HuH-7.5 (cell line): ENCODE measurements at regions not wholly inside any gene's neighbourhood (a gene's known extent, or its start where the extent isn't known, plus 50 kb on each side); places are given as distances from the start of the nearest gene placed in this dataset.

Experiments used
- DNase-seq: peaks from one replicate; pipeline ENCODE4 v3.0.0; 2011; ENCODE audit warnings: low spot score

DNA sequence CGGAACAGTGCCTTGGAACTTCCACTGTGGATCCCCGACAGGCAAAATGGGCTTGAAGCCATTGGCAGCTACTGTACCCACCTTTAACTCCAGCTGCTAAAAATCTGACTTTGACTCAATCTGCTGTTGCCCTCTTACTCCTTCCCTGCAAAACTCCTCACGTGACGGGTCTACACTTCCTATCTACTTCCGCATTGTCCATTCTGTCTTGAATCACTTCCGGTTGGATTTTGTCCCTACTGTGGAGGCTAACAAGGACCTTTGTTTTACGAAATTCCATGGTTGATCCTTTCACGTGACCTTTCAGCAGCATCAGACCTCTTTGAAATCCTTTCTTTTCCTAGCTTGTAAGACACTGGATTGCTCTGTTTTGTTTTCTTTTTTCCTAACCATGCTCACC is 268.4 kb downstream of the PRDM2 start:
- no peak for DNase-seq

GRCh38 chr1:13970631-13971247 is 270.8 kb downstream of the PRDM2 start:
- DNase-seq: no peak

DNA sequence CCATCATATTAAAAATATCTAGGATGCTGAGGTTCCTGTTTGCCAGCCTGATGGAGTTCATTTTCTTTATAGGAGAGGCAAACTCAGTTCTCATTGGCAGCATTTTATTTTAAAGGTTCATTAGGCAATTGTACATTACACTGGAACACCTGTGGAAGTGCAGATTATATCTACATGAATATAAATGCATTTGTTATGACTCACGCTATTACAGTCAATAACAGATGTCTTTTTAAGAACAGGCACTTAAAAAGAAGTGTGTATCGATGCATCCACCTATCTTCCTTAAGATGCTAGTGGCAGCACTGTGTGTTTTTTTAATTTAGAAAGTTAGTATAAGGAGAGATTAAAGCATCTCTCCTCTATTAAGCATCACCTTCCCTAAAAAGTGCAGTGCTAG is 276.5 kb downstream of the PRDM2 start:
- DNase-seq: no peak

- DNase-seq: no peak
Observed at GRCh38 chr1:13981142-13981541, 281.2 kb downstream of the PRDM2 start.

DNA sequence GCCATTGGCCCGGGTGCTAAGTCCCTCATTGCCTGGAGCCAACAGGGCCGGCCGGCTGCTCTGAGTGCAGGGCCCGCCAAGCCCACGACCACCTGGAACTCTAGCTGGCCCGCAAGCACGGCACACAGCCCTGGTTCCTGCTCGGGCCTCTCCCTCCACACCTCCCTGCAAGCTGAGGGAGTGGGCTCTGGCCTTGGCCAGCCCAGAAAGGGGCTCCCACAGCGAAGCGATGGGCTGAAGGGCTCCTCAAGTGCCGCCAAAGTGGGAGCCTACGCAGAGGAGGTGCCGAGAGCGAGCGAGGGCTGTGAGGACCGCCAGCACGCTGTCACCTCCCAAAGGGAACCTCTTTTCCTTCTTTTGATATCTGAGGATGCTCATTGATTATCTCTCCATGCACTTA is 283.4 kb downstream of the PRDM2 start:
- no peak for DNase-seq

GRCh38 chr1:13990939-13991338 is 291.0 kb downstream of the PRDM2 start:
- DNase-seq: no peak

DNA sequence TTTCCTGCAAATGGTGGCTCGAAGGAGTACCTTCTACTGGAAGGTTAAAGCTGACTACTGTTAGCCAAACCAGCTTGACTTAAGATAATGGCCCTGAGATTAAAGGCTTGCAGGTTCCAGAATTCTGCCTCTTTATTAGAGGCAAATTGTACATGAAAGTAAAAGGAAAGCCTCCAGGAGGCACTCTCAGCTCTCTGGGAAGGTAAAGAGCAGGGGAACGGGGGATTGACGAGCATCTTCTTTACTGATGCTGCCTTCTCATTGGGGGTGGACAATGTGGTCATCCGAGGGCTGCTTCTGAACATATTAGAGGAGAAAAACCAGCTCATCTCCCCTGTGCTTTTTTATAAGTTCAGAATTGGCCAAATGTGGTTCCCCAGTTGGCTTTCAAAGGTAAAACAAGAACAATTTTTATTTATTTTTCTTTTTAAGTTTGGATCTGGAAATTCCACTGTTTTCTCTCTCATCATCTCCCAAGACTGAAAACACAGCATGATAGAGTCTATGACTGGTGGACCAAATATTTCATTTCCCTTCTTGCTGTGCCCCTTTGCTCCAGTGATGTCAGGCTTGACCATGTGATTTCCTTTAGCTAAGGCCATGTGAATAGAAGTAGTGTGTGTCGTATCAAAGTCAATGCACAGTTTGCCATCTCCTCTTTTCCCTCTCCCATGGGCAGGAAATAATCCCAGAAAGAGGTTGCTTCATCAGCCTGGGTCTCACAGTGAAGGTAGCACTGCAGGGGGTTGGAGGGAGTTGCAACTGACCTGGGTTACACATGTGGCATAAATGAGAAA is 292.7 kb downstream of the PRDM2 start:
- DNase-seq: no peak

GRCh38 chr1:13994386-13994785 is 294.4 kb downstream of the PRDM2 start:
- DNase-seq: no peak

DNA sequence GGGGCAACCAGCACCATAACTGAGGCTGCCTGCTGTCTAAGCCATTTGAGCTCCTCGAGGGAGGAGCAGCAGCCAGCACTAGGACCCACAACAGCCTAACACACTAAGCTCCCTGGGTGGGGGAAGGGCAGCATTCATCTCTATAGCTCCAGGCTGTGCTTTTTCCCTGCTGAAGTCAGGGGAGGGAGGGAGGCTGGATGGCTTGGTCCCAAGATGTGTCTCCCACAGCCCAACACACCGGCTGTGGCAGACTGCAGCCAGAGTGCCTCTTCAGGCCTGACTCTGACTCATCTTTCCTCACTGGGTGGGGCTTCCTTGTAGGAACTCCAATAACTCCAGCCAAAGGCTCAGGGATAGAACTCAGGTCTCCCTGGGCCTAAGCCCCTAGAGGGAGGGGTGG is 296.3 kb downstream of the PRDM2 start:
- DNase-seq: no peak

DNA sequence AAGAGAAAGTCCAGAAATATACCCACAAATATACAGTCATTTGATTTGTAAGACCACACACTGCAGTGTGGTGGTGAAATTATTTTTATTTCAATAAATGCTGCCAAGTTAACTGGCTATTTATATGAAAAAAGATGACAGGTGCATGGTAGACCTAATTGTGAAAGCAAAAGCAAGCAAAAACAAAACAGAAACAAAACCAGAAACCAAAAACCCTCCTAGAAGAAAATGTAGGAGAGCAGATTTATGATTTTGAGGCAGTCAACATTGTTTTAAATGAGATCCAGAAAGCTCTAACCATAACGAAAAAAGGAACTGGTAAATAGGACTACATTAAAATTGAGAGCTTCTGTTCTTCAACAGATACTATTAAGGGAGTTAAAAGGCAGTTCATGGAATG is 303.6 kb downstream of the PRDM2 start:
- no peak for DNase-seq

GRCh38 chr1:14009582-14009981 is 309.6 kb downstream of the PRDM2 start:
- DNase-seq: no peak

DNA sequence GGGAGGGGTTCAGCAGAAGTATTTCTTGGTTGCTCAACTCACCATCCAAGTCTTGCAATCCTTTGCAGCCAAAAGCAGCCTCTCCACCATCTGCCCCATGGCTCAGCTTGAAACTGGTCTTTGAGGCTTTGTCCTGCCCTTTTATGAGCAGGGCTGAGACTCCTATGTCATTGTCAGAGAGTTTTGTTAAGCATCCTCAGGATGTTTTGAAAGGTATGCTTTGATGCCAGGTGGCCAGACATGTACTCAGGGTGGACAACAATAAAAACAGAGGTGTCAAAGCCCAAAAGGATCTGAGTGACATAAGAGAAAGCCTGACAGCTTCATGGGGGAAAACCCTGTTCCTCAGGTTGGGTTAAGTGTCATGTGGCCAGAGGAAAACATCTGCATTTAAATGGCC is 310.5 kb downstream of the PRDM2 start:
- DNase-seq: no peak

DNA sequence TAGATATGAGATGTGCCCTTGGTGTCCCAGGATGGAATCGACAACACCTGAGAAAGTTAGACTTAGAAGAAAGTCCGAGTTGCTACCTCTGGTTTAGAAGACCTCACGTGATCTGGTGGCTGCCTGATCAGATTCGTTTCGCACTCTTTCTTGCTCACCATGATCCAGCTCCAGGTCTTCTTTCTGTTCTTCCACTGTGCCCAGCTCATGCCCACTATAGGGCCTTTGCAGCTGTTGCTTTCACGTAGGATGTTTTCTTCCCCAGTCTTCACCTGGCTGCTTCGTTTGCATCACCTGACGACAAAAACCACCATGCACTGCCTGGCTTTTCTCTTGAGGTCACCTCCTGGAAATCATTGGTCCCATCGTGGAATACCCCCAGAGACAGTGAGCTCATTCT is 311.1 kb downstream of the PRDM2 start:
- DNase-seq: no peak

DNA sequence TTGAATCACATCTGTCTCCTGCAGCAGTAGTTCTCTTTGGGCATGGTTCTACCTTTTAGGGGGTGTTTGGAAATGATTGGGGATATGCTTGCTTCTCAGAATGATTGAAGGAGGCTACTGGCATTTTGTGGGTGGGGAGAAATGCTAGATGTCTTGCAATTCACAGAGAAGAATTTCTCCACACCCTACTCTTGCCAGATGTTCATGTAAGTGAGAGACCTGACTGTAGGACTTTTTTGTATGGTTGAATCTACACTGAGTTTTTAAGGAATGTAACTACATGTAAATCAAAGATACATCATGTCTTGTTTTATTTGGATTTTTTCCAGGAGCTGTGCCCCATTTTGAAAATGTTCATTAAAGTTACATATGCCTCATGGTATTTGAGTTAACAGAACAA is 311.9 kb downstream of the PRDM2 start:
- DNase-seq: no peak

DNA sequence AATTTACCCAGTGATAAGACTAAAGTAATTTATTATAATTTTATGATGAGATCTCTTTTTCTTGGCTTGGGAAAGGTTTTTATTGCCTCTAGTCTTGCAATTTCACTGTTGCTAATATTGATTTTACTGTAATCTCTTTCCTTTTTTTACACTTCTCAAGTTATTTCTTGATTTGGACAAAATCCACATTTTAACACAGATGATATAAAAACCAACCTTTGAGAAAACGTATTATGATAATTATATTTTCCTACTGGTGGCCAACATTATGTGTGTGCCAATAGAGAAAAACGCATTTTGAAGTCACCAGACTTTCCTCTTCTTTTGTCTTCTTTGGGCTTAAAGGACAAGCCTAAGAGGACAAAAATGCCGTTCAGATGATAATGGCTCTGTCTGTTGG is 314.9 kb downstream of the PRDM2 start:
- no peak for DNase-seq

GRCh38 chr1:14015917-14016316 is 315.9 kb downstream of the PRDM2 start:
- no peak for DNase-seq

DNA sequence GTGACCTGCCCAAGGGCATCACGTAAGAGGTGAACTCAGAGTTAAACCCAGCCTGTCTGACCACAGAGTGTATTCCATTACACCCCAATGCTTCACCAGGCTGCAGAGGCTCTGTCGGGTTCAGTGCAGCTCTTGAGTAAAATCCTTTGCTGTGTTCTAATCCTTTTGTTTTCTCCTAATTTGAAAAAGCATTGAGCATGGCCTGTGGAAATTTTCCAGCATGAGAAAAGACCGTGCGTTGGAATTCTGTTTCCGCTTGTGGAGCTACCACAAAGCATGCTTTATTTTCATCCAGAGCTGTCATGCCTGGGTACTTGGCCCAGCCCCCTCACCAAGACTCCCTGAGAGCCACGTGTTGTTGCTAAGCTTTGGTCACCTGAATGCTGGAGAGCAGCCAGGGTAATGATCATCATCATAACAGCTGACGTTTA is 317.6 kb downstream of the PRDM2 start:
- no peak for DNase-seq

GRCh38 chr1:14019461-14019860 is 319.5 kb downstream of the PRDM2 start:
- DNase-seq: no peak

DNA sequence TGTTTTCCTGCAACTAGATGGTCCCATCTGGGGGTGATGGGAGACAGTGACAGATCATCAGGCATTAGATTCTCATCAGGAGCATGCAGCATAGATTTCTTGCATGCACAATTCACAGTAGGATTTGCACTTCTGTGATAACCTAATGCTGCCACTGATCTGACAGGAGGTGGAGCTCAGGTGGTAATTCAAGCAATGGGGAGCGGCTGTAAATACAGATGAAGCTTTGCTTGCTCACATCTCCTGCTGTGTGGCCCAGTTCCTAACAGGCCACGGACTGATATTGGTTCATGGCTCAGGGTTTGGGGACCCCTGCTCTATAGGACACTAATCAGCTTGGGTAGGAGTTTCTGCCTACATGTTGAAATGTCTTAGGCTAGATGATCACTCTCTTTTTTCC is 320.0 kb downstream of the PRDM2 start:
- no peak for DNase-seq

- no peak for DNase-seq
Observed at GRCh38 chr1:14027099-14027498, 327.1 kb downstream of the PRDM2 start.

- no peak for DNase-seq
Observed at GRCh38 chr1:14031461-14031860, 331.5 kb downstream of the PRDM2 start.

DNA sequence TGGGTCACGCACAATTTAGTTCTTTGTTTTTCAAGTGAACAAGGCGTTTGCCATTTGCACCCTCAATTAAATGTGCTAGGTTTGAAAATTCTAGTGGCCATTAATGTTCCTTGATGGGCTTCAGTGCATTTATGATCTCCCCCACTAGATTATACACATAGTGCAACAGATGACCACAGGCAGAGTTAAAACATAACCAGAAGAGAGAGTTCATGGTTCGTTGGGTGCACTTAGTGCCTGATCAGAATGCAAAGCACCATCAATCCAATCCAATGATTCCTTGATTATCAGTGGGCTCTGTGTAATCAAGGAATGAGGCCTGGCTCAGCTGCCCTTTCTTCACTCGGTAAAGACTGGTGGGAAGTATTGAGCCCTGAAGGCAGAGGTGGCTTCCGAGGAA is 334.5 kb downstream of the PRDM2 start:
- DNase-seq: no peak

GRCh38 chr1:14037101-14037847 is 337.3 kb downstream of the PRDM2 start:
- DNase-seq: no peak
